Dermis blood vessel endothelial cell (primary cell): ENCODE measurements at regions not wholly inside any gene's neighbourhood (a gene's known extent, or its start where the extent isn't known, plus 50 kb on each side); places are given as distances from the start of the nearest gene placed in this dataset.
"Not testable (repeated sequence)": the region's sequence is repeated elsewhere in the genome, so short reads cannot be mapped to it uniquely, and the experiment has no call there.

Source experiments
- DNase-seq: peaks from one replicate; pipeline ENCODE4 v3.0.0; 2010

GRCh38 chr4:99763635-99764101 is 53.0 kb upstream of the DAPP1 start:
- DNase-seq, result peak; percentile 20

- DNase-seq, result no peak
Observed at GRCh38 chr4:99762728-99763127, 53.9 kb upstream of the DAPP1 start.

- DNase-seq, result no peak
Observed at GRCh38 chr4:99759988-99760387, 56.6 kb upstream of the DAPP1 start.

- no peak for DNase-seq
Observed at GRCh38 chr4:99759346-99759984, 57.2 kb upstream of the DAPP1 start.

- DNase-seq, result no peak
Observed at GRCh38 chr4:99755223-99755944, 61.2 kb upstream of the DAPP1 start.

GRCh38 chr4:99754756-99755155 is 61.9 kb upstream of the DAPP1 start:
- no peak for DNase-seq

- no peak for DNase-seq
Observed at GRCh38 chr4:99753931-99754330, 62.7 kb upstream of the DAPP1 start.

- DNase-seq, result no peak
Observed at GRCh38 chr4:99749445-99750391, 66.9 kb upstream of the DAPP1 start.

GRCh38 chr4:99746443-99746842 is 70.2 kb upstream of the DAPP1 start:
- DNase-seq, result no peak

GRCh38 chr4:99736846-99737245 is 79.2 kb upstream of the C4orf54 start:
- DNase-seq, result no peak

- no peak for DNase-seq
Observed at GRCh38 chr4:99735822-99736221, 78.2 kb upstream of the C4orf54 start.

- DNase-seq, result no peak
Observed at GRCh38 chr4:99734583-99735322, 77.1 kb upstream of the C4orf54 start.

- DNase-seq, result not testable (repeated sequence)
Observed at GRCh38 chr4:99733455-99733854, 75.8 kb upstream of the C4orf54 start.

- DNase-seq, result no peak
Observed at GRCh38 chr4:99729186-99729585, 71.6 kb upstream of the C4orf54 start.

GRCh38 chr4:99724067-99724466 is 66.4 kb upstream of the C4orf54 start:
- DNase-seq, result no peak

GRCh38 chr4:99723612-99724011 is 66.0 kb upstream of the C4orf54 start:
- peak; percentile 48 for DNase-seq

GRCh38 chr4:99722725-99723124 is 65.1 kb upstream of the C4orf54 start:
- DNase-seq, result peak; percentile 14

GRCh38 chr4:99722006-99722405 is 64.4 kb upstream of the C4orf54 start:
- no peak for DNase-seq

- DNase-seq, result no peak
Observed at GRCh38 chr4:99720206-99720605, 62.6 kb upstream of the C4orf54 start.

GRCh38 chr4:99716996-99717395 is 59.4 kb upstream of the C4orf54 start:
- DNase-seq, result no peak

GRCh38 chr4:99715286-99715685 is 57.7 kb upstream of the C4orf54 start:
- peak; percentile 41 for DNase-seq

GRCh38 chr4:99714179-99714578 is 56.6 kb upstream of the C4orf54 start:
- no peak for DNase-seq

GRCh38 chr4:99712530-99712929 is 54.9 kb upstream of the C4orf54 start:
- no peak for DNase-seq
